ENCODE measurements at regions not wholly inside any gene's neighbourhood (a gene's known extent, or its start where the extent isn't known, plus 50 kb on each side); places are given as distances from the start of the nearest gene placed in this dataset.

DNA sequence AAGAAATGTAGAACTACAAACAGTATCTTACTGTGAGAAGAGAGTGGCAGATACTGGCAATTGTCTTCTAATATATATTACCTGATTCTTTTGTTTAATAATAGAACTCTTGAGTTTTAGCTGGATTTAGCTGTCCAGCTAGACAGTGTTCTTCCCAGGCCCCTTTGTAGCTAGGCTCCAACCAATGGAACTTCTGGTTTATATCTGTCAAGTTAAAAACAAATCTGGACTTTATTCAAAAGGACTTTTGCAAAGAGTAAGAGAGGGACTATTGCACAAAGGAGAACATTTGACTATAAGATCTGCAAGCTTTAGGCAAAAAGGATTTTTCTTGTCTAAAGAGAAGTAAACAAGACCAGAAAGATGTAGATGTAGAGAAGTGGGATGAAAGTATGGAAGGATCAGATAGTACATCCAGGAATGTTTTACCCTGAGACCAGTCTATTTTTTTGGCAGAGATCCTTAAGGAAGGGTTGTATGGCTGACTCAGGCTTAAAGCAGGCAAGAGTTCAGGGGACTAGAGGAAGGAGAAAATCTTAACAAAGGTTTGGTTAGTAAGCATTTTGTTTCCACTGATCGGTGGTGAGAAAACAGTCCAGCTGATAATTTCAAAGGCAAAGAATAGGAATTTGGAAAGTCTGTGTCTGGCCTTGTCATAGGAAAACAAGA, 111.1 kb upstream of the PLEKHA5 start:
- peak; percentile 52 for DNase-seq (ENCODE audit: low spot score)

DNA sequence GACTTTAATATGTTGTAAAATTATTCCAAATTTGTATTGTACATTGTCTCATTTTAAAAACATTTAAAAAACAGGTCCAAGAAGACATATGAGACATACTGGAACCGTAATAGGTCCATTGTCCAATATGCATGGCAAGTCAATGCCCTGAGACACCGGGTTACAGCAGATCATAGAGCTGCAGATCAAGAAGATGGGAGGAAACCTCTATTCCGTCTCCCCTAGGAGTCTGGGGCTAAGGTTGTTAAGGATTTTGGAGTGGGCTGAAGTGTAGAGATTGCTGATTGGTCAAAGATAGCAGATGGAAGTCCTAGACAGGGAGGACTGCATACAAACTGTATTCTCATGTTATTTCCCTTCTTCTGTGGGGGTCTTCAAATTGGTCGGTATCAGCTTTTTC, 108.3 kb upstream of the PLEKHA5 start:
- no peak for DNase-seq (ENCODE audit: low spot score)

GRCh38 chr12:19021646-19022045, 107.9 kb upstream of the PLEKHA5 start:
- DNase-seq (ENCODE audit: low spot score): no peak

DNA sequence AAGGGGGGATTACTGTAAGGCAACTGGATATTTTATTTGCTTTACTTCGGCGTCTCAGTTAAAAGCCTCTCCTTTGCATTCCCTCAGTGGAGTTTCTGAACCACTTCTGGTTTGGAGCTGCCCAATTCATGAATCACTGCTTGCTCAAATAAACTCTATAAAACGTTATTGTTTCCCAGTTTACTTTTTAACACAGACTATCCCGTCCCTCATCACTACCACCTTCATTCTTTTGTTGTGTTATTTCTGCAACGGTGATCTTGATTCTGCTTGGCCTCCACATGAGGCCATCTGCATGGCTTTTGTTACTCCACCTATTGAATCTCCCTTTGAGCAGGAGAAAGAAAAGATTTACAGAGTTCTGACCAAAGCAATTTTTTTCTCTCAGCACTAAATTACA, 104.0 kb upstream of the PLEKHA5 start:
- no peak for DNase-seq (ENCODE audit: low spot score)

DNA sequence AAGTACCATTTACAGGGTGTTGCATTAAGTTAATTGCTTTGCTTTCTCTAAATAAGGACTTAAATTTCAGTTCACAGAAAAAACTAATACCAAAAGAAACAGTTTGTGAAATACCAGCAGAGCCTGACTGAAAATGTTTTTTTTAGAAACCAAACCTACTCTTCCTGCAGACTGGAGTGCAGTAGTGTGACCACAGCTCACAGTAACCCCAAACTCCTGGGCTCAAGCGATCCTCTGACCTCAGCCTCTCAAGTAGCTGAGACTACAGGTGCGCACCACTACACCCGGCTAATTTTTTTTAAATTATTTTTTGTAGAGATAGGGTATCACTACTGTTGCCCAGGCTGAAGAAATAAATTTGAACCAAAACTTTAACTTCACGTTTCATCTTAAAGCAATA, 103.5 kb upstream of the PLEKHA5 start:
- no peak for DNase-seq (ENCODE audit: low spot score)

GRCh38 chr12:19026614-19027488, 102.7 kb upstream of the PLEKHA5 start:
- no peak for DNase-seq (ENCODE audit: low spot score)

GRCh38 chr12:19030180-19030579, 99.4 kb upstream of the PLEKHA5 start:
- no peak for DNase-seq (ENCODE audit: low spot score)

GRCh38 chr12:19030603-19031002, 98.9 kb upstream of the PLEKHA5 start:
- no peak for DNase-seq (ENCODE audit: low spot score)

DNA sequence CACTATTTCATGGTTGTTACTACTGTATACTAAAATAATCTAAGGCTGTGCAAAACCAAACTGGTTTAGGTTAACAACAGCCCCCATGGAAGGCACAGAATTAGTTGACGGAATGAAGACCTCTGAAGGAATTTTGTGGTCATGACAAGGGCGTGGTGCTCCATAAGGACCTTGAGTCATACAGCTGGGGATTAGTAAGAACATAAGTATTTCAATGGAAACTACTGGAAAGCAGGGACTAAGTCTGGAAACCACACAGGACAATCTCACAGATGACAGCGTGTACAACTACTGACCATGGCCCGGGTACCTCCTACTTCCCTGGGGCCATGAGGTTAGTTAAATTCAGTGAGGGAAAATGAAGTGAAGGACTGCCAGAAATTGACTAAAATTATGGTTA, 98.5 kb upstream of the PLEKHA5 start:
- peak; percentile 73 for DNase-seq (ENCODE audit: low spot score)

DNA sequence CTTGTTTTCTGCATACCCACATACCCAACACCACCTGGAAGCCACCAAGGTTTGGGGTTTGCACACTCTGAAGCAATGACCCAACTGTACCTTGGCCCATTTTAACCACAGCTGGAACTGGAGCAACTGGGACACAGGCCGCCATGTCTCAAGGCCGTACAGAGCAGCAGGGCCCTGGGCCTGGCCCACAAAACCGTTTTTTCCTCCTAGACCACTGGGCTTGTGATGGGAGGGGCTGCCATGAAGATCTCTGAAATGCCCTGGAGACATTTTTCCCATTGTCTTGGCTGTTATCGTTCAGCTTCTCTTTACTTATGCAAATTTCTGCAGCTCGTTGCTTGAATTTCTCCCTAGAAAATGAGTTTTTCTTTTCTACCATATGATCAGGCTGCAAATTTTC, 96.7 kb upstream of the PLEKHA5 start:
- no peak for DNase-seq (ENCODE audit: low spot score)

DNA sequence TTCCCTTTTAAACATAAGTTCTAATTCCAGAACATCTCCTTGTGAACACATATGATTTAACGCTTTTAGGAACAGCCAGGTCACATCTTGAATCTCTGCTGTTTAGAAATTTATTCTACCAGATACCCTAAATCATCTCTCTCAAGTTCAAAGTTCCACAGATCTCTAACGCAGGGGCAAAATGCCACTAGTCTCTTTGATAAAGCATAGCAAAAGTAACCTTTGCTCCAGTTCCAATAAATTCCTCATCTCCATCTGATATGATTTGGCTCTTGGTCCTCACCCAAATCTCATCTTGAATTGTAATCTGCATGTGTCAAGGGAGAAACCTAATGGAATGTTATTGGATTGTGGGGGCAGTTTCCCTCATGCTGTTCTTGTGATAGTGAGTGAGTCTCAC, 96.3 kb upstream of the PLEKHA5 start:
- DNase-seq (ENCODE audit: low spot score): no peak

GRCh38 chr12:19034937-19035336, 94.6 kb upstream of the PLEKHA5 start:
- no peak for DNase-seq (ENCODE audit: low spot score)

DNA sequence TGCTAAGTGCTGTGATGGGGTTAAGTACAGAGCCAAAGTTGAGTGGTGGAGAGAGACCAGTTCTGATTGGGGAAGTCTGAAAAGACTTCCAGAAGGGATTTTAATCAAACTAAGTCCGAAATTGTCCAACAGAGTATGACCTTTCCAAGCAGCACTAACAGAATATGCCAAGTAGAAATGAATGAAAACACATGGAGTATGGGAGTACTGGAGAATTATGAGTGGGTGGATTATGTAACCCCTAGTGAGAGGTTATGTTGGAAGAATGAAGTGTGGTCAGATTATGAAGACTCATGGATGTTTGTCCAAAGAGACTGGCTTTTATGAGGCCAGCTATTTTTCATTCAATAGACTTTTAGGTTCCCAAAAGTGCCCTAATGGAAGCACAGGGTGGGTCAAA, 94.0 kb upstream of the PLEKHA5 start:
- no peak for DNase-seq (ENCODE audit: low spot score)

DNA sequence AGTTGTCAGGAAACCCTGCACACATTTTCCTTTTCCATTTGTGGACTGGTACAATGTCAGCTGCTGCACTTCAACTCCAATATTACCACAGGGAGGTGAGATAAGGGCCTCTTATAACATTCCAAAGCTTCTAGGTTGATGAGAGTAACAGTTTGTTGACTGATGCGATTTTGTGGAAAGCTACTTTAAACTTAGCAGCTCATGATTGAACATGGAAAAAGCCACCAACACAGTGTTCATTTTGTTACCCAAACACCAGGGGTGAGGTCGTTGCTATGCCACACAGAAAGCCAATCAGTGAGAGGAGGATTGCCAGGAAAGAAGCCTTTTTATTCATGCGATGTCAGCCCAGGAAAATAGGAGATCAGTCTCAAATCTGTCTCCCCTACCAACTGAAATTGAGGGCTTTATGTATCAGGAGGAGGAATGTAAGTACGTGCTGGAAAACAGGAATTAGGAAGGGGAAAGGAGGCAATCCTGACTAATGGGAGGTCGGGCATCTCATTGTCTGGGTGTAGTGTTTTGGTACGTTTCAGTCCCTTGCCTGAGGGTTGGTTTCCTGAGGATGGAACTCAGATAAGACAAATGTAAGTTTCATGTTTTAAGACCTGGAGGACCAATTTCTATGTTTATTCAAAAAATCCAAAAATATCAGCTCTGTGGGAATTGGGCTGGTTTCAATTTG, 92.7 kb upstream of the PLEKHA5 start:
- DNase-seq (ENCODE audit: low spot score): peak; percentile 29

DNA sequence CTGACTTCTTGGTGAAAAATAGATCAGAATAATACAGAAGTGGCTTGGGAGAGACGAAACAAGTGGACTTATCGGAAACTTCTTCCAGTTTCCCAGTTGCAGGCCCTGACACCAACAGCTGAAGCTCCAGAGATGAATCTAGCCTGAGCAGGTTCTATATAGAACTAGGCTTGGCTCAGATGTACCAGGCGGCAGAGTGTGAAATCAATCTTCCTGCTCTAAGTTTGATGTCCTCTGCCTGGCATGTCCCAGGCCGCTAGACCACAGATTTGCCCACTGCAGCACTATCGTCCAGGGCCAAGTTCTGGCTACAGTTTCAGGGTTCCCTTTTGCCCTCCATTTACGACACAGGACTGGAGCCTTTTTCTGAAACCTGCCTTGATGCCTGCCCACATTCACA, 91.3 kb upstream of the PLEKHA5 start:
- DNase-seq (ENCODE audit: low spot score): no peak

DNA sequence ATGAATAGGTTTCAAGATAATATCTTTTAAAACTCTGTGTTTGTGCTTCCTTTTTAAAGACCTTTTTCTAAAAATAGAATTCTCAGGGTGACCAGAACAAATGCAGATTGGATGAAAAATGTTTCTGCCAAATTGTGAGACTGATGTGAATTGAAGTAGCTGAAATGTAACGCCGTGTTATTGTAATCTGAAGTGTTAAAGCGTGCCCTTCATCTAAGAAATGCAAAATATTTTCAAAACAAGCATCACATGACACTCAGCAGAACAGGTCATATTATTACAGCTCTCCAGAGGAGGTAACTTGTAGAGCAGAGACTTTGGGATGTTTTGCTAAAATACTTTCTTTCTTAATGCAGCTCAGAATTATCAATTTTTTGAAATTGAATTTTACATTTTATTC, 90.0 kb upstream of the PLEKHA5 start:
- DNase-seq (ENCODE audit: low spot score): no peak

- no peak for DNase-seq (ENCODE audit: low spot score)
Measured at GRCh38 chr12:19042221-19042620, 87.3 kb upstream of the PLEKHA5 start.

DNA sequence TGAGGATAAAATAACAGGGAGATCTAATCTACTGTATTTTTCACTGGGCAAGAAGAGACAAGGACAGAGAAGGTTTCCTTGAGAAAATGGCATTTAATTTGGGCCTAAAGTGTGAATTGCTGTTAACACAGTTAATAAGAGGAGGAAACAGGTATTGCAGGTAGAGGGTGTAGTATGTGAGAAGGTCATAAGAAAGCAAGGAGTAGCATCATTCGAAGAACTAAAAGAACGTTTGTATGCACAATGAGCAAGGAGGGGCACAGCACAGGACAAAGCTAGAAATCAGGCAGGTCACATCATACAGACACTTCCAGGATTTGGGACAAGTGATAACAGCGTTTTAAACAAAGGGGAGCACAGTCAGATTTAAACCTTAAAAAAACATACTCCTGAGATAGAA, 85.1 kb upstream of the PLEKHA5 start:
- DNase-seq (ENCODE audit: low spot score): no peak

DNA sequence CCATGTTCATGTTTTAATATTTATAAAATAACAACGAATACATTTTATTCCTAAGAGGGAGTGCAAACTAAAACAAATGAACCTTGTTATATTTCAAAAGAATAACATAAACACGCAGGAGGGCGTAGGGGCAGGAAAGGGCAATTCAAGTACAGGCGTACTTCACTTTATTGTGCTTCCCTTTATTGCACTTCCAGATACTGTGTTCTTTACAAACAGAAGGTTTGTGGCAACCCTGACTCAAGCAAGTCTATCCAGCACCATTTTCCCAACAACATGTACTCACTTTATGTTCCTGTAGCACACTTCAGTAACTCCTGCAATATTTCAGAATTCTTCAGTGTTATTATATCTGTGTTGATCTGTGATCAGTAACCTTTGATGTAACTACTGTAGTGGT, 84.6 kb upstream of the PLEKHA5 start:
- DNase-seq (ENCODE audit: low spot score): no peak

DNA sequence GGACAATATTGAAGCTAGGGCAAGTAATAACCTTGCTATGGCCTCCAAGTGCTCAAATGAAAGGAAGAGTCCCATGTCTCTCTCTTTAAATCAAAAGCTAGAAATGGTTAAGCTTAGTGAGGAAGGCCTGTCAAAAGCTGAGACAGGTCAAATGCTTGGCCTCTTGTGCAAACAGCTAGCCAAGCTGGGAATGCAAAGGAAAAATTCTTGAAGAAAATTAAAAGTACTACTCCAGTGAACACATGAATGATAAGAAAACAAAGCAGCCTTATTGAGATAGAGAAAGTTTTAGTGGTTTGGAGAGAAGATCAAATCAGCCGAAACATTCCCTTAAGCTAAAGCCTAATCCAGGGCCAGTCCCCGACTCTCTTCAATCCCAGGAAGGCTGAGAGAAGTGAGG, 84.1 kb upstream of the PLEKHA5 start:
- DNase-seq (ENCODE audit: low spot score): no peak

GRCh38 chr12:19048943-19049342, 80.6 kb upstream of the PLEKHA5 start:
- DNase-seq (ENCODE audit: low spot score): no peak

GRCh38 chr12:19052689-19053088, 76.8 kb upstream of the PLEKHA5 start:
- DNase-seq (ENCODE audit: low spot score): no peak

GRCh38 chr12:19053218-19053617, 76.3 kb upstream of the PLEKHA5 start:
- DNase-seq (ENCODE audit: low spot score): no peak
